Spleen (tissue), 3 donors: ENCODE measurements at regions not wholly inside any gene's neighbourhood (a gene's known extent, or its start where the extent isn't known, plus 50 kb on each side); places are given as distances from the start of the nearest gene placed in this dataset.

Source experiments
- POLR2A ChIP-seq, 3 donors: fragments of 450-650 bp; IDR thresholded peaks; one replicate each; pipeline ENCODE4 v1.5.1; 2017; ENCODE audit warnings: antibody characterized with exemption in 3 of 3, mild to moderate bottlenecking in 1 of 3
- POLR2AphosphoS5 ChIP-seq, 3 donors: sonication (generic); formaldehyde crosslinking; IDR thresholded peaks; one replicate each; pipeline ENCODE4 v1.5.1; 2017; ENCODE audit warnings: antibody characterized with exemption in 3 of 3

- no peak for TF ChIP-seq POLR2AphosphoS5 (IDR thresholded peaks at IDR 0.05)
- no peak for TF ChIP-seq POLR2A (IDR thresholded peaks at IDR 0.05)
Observed at GRCh38 chr9:13990994-13991393, 322.9 kb downstream of the NFIB start.
